ENCODE measurements at regions not wholly inside any gene's neighbourhood (a gene's known extent, or its start where the extent isn't known, plus 50 kb on each side); places are given as distances from the start of the nearest gene placed in this dataset.
"Not testable (repeated sequence)": the region's sequence is repeated elsewhere in the genome, so short reads cannot be mapped to it uniquely, and the experiment has no call there.

DNA sequence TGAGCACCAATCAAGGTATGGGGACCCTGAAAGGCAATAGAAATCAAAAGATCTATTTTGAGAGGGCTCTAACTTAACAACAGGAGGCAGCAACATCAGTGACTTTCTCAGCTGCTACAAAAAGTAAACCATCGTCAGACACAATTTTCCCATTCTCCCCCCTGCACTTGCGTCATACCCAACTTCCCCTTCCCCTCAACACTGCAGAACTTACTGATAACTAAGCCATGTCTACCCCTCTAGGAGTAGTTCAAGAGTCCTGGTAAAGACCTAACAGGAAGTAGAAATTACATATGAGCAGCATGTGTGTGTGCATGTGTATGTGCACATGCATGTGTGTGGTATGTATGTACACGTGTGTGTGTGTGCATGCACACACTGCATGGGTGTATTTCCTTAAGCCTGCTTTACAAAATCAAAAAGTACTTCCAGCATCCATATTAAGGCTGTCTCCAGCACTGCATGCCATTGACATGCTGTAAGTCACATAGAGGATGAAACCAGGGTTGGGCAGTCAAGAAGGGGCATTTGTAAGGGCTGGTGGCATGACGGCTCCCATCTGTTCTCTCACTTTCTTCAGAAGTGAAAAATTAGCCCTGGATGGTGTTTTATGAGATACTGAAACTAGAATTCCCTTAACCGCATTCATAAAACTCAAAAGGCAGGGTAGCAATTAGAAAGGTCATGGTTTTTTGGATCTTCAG lies 460.1 kb upstream of the RUNX1 start:
- no peaks in the 10 kb centered on the region for H4K20me1 ChIP-seq
- TF ChIP-seq Cebpa-rat (IDR thresholded peaks at IDR 0.05), result no peak
- H3K4me2 ChIP-seq, result peak overlapping the region; percentile 2; the same call in 1 of the 2 replicates
- H3K4me1 ChIP-seq, result peaks cover 47% of the 10 kb centered on the region
- no peaks in the 10 kb centered on the region for H3K27me3 ChIP-seq
- no peaks in the 10 kb centered on the region for H3K9me3 ChIP-seq
- no peak overlapping the region for H3K4me3 ChIP-seq
- H3K9ac ChIP-seq, result no peak overlapping the region
- H3K36me3 ChIP-seq, result no peaks in the 10 kb centered on the region
- no peak overlapping the region for H3K27ac ChIP-seq

DNA sequence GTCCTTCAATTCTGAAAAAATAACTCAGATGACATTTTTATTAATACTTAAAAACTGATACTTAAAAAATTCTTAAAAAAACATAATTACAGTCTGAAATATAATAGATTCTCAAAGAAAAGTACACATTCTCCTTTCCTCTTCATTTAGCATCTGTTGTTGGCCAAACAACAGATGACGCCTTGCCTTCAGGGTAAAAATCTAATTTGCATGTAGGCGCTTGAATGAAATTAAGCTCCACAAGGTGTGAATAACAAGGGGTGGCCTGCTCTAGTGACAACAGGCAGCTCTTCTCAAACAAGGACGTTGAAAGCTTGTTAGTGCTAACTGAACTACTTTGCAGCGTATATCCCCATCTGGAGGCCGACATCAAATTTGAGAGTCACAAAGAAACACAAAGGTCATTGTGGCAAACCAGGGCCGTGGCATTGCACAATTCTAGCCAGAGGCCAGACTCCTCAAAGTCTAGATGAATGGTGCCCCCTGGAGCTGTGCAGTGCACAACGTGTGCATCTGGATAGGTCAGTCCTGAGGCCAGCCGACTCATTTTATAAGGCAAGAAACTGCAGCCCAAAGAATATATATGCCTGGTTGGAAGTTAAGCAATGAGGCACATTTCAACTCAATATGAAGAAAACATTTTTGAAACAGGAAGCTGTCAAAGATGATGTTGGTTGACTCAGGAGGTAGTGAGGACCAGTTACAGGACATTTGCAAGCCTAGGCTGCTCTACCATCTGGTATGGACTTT lies 459.2 kb upstream of the RUNX1 start:
- H4K20me1 ChIP-seq, result no peaks in the 10 kb centered on the region
- no peak overlapping the region for H3K4me3 ChIP-seq
- no peaks in the 10 kb centered on the region for H3K36me3 ChIP-seq
- peak; percentile 66 for TF ChIP-seq Cebpa-rat (IDR thresholded peaks at IDR 0.05)
- H3K4me2 ChIP-seq, result peak overlapping the region; percentile 2; the same call in 1 of the 2 replicates
- no peaks in the 10 kb centered on the region for H3K27me3 ChIP-seq
- no peaks in the 10 kb centered on the region for H3K9me3 ChIP-seq
- H3K9ac ChIP-seq, result no peak overlapping the region
- H3K27ac ChIP-seq, result no peak overlapping the region
- peaks cover 55% of the 10 kb centered on the region for H3K4me1 ChIP-seq

DNA sequence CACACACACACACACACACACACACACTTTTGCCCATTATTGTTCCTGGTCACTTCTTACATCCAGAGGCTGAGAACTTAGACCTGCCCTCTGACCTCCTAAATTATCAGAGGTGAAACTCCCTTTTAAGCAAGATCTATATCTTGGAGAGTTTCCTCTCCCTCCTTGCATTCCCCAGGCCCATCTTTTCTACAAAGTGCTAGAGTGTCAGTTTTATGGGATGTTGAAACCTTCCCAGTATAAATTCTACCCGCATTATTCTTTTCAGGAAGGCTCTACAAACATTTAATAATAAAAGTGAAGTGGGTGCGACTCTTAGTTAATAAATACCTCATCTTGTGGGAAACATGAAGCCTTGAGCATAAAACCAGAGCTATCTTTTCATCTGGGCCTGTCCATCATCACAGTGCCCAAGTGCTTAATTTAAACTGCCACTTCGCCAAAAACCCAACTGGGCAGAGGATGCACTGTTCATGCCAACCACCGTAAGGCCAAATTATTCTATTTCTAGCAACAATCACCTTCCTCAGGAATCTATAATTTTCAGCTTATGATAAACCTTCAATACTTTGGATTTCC lies 458.2 kb upstream of the RUNX1 start:
- no peaks in the 10 kb centered on the region for H4K20me1 ChIP-seq
- no peaks in the 10 kb centered on the region for H3K36me3 ChIP-seq
- no peaks in the 10 kb centered on the region for H3K9me3 ChIP-seq
- no peaks in the 10 kb centered on the region for H3K27me3 ChIP-seq
- peaks cover 62% of the 10 kb centered on the region for H3K4me1 ChIP-seq
- H3K4me2 ChIP-seq, result peak overlapping the region; percentile 44
- no peak overlapping the region for H3K4me3 ChIP-seq
- no peak overlapping the region for H3K27ac ChIP-seq
- no peak for TF ChIP-seq Cebpa-rat (IDR thresholded peaks at IDR 0.05)
- no peak overlapping the region for H3K9ac ChIP-seq

DNA sequence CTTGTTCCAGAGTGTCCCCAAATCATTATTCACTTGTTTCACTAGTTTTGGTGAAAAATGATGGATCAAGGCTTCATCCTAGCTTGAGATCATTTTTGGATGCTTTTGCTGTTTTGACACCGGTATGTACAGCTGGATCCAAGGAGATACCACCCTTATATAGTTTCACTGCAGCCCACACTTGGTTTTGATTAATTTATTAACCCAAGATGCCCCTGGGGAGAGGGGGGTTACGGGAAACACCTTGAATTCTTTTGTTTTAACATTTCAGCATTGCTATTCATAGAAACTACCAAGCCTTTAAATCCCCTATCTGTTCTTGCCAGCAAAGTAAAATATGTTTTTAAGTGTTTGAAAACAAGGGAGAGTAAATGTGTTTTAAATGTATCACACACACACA lies 457.7 kb upstream of the RUNX1 start:
- Histone ChIP-seq H3K4me2 (peak overlapping the region; percentile 44), H3K27me3 (no peaks in the 10 kb centered on the region), H3K4me3 (no peak overlapping the region), H3K36me3 (no peaks in the 10 kb centered on the region), H3K4me1 (peaks cover 62% of the 10 kb centered on the region), H3K9ac (no peak overlapping the region), H3K27ac (no peak overlapping the region), H3K9me3 (no peaks in the 10 kb centered on the region), H4K20me1 (no peaks in the 10 kb centered on the region)
- TF ChIP-seq Cebpa-rat (IDR thresholded peaks at IDR 0.05), result no peak

DNA sequence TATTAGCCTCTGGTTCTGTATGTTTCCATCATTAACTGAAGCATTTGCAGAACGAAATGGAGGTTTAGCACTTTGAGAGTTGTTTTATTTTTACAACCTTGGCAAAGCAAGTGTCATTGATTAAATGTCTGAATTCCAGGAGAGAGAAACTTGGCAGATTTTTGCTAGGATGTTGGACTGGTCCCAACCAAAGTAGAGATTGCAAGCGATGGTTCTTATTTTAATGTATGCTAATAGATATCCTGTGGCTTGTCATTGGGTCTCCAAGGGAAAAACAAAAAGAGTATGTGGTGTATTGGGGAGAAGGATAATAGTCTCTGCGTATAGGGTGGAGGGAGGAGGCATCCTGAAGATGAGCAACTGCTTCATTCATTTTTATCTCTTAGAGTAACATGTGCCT lies 457.2 kb upstream of the RUNX1 start:
- Histone ChIP-seq H3K9ac (no peak overlapping the region), H3K27me3 (no peaks in the 10 kb centered on the region), H3K4me3 (no peak overlapping the region), H3K4me1 (peaks cover 62% of the 10 kb centered on the region), H3K36me3 (no peaks in the 10 kb centered on the region), H3K4me2 (peak overlapping the region; percentile 44), H3K9me3 (no peaks in the 10 kb centered on the region), H3K27ac (no peak overlapping the region), H4K20me1 (no peaks in the 10 kb centered on the region)
- no peak for TF ChIP-seq Cebpa-rat (IDR thresholded peaks at IDR 0.05)

DNA sequence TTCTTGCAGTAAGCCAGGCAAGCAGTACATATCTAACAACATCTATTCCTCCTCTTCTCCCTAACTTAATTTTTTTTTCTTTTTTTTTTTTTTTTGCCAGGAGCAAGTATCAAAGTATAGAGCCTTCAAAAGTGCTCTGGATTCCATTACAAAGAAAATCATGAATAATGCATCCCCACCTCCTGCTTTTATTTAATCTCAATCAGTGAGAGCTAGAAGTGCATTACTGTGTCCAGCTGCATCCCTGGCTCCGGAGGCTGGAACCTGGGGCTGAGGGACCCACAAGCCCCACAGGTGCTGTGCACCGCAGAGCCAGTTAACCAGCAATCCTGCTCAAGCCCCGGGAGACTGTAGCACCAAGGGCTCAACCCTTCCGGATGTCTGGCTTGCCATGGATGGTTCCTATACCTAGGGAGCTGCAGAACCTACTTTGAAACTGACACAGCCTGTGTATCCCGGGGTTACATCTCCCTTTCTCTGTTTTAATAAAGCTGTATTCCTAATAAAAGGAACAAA lies 455.9 kb upstream of the RUNX1 start:
- Histone ChIP-seq H3K27ac (no peak overlapping the region), H3K9ac (no peak overlapping the region), H3K4me1 (peaks cover 62% of the 10 kb centered on the region), H3K27me3 (no peaks in the 10 kb centered on the region), H3K9me3 (no peaks in the 10 kb centered on the region), H3K36me3 (no peaks in the 10 kb centered on the region), H3K4me3 (no peak overlapping the region), H4K20me1 (no peaks in the 10 kb centered on the region), H3K4me2 (peak overlapping the region; percentile 67)
- no peak for TF ChIP-seq Cebpa-rat (IDR thresholded peaks at IDR 0.05)

DNA sequence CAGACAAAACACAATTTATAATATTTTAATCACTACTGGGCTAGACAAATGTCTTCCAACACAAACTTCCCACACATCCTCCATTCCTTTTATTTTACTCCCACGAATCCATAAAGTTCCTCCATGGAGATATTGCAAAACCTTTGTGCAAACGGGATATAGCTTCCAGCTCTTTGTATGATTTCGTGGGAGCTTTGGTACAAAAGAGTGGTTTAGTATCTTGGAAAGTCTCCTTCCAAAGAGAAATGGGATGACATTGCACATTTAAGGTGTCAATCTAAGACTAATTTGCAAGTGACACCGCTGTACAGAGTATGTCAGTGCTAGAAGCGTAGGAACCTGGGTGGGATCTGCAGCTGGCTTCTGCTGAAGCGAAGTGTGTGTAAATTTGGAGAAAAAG lies 455.2 kb upstream of the RUNX1 start:
- TF ChIP-seq Cebpa-rat (IDR thresholded peaks at IDR 0.05), result no peak
- Histone ChIP-seq H3K4me2 (peak overlapping the region; percentile 67), H3K9ac (no peak overlapping the region), H3K4me3 (no peak overlapping the region), H3K9me3 (no peaks in the 10 kb centered on the region), H3K27me3 (no peaks in the 10 kb centered on the region), H4K20me1 (no peaks in the 10 kb centered on the region), H3K27ac (no peak overlapping the region; the same call in 1 of the 2 replicates), H3K4me1 (peaks cover 62% of the 10 kb centered on the region), H3K36me3 (no peaks in the 10 kb centered on the region)

DNA sequence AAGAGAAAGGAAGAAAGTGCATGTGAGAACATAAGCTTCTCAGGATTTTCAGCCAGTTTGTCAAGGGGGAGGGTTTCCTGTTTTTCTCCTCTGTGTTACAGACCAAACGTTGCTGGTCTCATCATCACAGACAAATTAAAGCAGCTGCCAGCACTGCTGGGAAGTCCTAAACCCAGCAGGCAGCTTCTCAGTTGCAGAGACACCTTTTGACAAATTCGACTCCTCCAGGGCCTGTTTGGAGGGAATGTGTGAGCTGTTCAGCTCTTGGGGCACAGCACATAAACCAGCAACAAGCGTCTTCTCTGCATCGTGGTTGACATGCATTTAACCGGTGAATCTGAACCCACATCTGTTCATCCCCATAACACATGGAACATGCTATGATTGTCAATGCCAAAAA lies 454.6 kb upstream of the RUNX1 start:
- no peak for TF ChIP-seq Cebpa-rat (IDR thresholded peaks at IDR 0.05)
- Histone ChIP-seq H3K27ac (peak overlapping the region; percentile 49), H3K4me1 (peaks cover 56% of the 10 kb centered on the region), H3K27me3 (no peaks in the 10 kb centered on the region), H4K20me1 (no peaks in the 10 kb centered on the region), H3K4me2 (peak overlapping the region; percentile 67), H3K4me3 (no peak overlapping the region), H3K36me3 (no peaks in the 10 kb centered on the region), H3K9ac (0 out of 2 replicates have a peak overlapping the region, but pooled peaks have one; percentile 15), H3K9me3 (no peaks in the 10 kb centered on the region)

DNA sequence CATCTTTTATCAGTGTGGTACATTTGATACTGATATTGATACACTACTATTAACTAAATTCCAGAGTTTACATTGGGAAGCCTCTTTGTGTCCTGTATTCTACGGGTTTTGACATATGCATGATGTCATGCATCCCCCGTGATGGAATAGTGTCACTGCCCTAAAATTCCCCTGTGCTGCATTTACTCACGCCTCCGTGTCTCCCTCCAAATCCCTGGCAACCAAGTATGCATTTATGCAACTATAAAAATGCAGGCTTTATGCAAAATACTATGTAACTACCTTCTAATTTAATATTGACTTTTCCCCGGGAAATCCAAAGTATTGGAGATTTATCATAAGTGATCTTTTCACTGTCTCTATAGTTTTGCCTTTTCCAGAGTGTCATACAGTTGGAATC lies 453.7 kb upstream of the RUNX1 start:
- Histone ChIP-seq H3K4me3 (no peak overlapping the region), H3K27ac (no peak overlapping the region), H3K4me1 (peaks cover 50% of the 10 kb centered on the region), H3K36me3 (no peaks in the 10 kb centered on the region), H3K4me2 (peak overlapping the region; percentile 67), H3K9me3 (no peaks in the 10 kb centered on the region), H4K20me1 (no peaks in the 10 kb centered on the region), H3K9ac (no peak overlapping the region), H3K27me3 (no peaks in the 10 kb centered on the region)
- no peak for TF ChIP-seq Cebpa-rat (IDR thresholded peaks at IDR 0.05)

DNA sequence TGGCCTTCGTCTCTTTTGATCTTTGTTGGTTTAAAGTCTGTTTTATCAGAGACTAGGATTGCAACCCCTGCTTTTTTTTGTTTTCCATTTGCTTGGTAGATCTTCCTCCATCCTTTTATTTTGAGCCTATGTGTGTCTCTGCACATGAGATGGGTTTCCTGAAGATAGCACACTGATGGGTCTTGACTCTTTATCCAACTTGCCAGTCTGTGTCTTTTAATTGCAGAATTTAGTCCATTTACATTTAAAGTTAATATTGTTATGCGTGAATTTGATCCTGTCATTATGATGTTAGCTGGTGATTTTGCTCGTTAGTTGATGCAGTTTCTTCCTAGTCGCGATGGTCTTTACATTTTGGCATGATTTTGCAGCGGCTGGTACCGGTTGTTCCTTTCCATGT lies 448.4 kb upstream of the RUNX1 start:
- not testable (repeated sequence) for H3K27ac ChIP-seq, H3K27me3 ChIP-seq, H3K4me3 ChIP-seq, H3K9me3 ChIP-seq, H3K4me1 ChIP-seq, H4K20me1 ChIP-seq, H3K36me3 ChIP-seq, H3K4me2 ChIP-seq, H3K9ac ChIP-seq
